Renal cortex interstitium (tissue), 11 donors: ENCODE measurements at regions not wholly inside any gene's neighbourhood (a gene's known extent, or its start where the extent isn't known, plus 50 kb on each side); places are given as distances from the start of the nearest gene placed in this dataset.
"Not testable (repeated sequence)": the region's sequence is repeated elsewhere in the genome, so short reads cannot be mapped to it uniquely, and the experiment has no call there.

Experiments used
- DNase-seq, 11 donors: peaks; one replicate each; pipeline ENCODE4 v3.0.0-alpha.2; 2013; ENCODE audit warnings: low read depth in 9 of 11, low spot score in 4 of 11; ENCODE audit errors: extremely low read depth in 1 of 11

DNA sequence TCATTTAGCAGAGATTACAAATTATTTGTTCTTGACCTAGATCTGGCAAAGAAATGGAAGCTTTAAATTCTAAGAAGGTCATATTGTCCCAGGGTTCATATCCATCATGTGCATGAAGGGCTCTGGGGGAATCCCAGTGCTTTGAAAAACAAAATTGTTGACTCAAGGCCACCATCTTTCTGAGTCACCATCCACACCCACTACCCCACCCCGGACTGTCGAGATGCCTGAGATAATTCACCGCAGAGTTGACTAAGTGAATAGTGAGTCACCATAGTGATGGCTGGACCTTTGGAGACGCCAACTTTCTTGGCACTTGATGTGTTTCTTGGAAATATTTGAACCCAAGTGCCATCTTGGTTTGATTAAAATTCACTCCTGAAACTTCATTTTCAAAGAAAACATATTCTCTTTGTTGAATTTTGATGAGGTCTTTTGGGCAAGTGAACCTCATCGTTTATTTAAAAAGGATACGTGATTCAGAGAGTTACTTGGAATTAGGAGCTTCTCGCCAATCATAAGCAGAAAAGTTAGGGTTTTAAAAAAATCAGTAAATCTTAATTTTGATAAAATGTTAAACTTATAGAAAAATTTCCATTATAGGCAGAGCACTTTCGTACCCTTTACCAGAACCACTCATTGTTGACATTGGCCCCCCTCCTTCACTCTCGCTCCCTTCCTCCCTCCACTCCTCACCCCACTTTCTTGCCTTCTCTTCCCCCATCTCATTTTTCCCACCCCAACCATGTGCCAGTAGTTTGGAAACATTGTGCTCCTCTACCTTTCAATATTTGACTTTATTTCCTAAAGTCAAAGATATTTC, 53.0 kb upstream of the LYZL2 start:
- not testable (repeated sequence) for DNase-seq

DNA sequence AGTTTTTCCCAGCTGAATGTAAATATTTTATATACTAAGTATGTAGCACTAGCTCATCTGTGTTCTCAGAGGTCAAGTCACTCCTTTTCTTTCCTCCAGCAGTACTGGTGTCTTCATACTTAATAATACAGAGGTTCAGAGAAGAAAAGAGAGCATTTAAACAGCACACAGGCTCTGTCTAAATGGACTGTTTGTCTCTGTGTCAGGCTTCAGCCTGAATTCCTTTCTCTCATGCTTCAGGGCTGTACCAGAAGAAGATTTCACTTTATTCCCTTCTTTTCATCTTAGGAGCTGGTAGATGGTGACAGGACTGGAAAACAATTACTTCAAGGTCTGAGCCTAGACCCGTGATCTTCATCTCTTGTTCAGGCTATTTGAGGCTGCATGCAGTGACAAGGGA, 51.4 kb upstream of the LYZL2 start:
- no peak for DNase-seq
